Breast epithelium (tissue), 4 donors: ENCODE measurements at regions not wholly inside any gene's neighbourhood (a gene's known extent, or its start where the extent isn't known, plus 50 kb on each side); places are given as distances from the start of the nearest gene placed in this dataset.

Experiments
- DNase-seq, 2 donors: peaks; one replicate each; pipeline ENCODE4 v3.0.0-alpha.2; 2019; ENCODE audit warnings: low spot score in 2 of 2
- H3K27ac ChIP-seq, 2 donors: fragments of 200-600 bp; sonication (generic) in 1 of 2; one replicate each; pipeline ENCODE4 v1.5.1; 2016 to 2019; ENCODE audit warnings: mild to moderate bottlenecking in 1 of 2
- H3K27me3 ChIP-seq, 2 donors: fragments of 200-600 bp; sonication (generic) in 1 of 2; one replicate each; pipeline versions ENCODE4 v1.5.1 to v1.6.0; 2017 to 2019; ENCODE audit warnings: control low read depth in 1 of 2, mild to moderate bottlenecking in 1 of 2
- H3K36me3 ChIP-seq: fragments of 200-600 bp; one replicate; pipeline ENCODE4 v1.5.1; 2019
- H3K4me1 ChIP-seq, 2 donors: fragments of 200-600 bp; sonication (generic); one replicate each; pipeline ENCODE4 v1.5.1; 2016 to 2019; ENCODE audit warnings: control low read depth in 1 of 2
- H3K4me3 ChIP-seq, 3 donors: fragments of 200-600 bp; sonication (generic); 1 replicate in 2 of 3; 2 replicates in 1 of 3; pipeline ENCODE4 v1.5.1; 2016 to 2019; ENCODE audit warnings: mild to moderate bottlenecking in 3 of 3, moderate library complexity in 2 of 3
- H3K9me3 ChIP-seq, 2 donors: fragments of 200-600 bp; sonication (generic) in 1 of 2; one replicate each; pipeline ENCODE4 v1.5.1; 2016 to 2019; ENCODE audit warnings: control low read depth in 1 of 2
- POLR2A ChIP-seq: fragments of 450-650 bp; IDR thresholded peaks from one replicate; pipeline ENCODE4 v1.6.1; 2016; ENCODE audit warnings: antibody characterized with exemption, mild to moderate bottlenecking, moderate library complexity
- POLR2AphosphoS5 ChIP-seq, 3 donors: sonication (generic); formaldehyde crosslinking; IDR thresholded peaks; one replicate each; pipeline ENCODE4 v1.6.1; 2017; ENCODE audit warnings: antibody characterized with exemption in 3 of 3
- intact Hi-C: fragments of 100-400 bp; cut with DNase I; formaldehyde crosslinking; loops from one replicate; pipeline ENCODE4 v1.15.1; 2023; ENCODE audit warnings: low total_unique reads
- TF ChIP-seq, protein P1 (sequence below), 3 donors: fragments of 450-650 bp; IDR thresholded peaks; one replicate each; pipeline ENCODE4 v1.5.1; 2016 to 2017; ENCODE audit warnings: antibody characterized with exemption in 3 of 3, mild to moderate bottlenecking in 3 of 3, moderate library complexity in 3 of 3

DNA sequence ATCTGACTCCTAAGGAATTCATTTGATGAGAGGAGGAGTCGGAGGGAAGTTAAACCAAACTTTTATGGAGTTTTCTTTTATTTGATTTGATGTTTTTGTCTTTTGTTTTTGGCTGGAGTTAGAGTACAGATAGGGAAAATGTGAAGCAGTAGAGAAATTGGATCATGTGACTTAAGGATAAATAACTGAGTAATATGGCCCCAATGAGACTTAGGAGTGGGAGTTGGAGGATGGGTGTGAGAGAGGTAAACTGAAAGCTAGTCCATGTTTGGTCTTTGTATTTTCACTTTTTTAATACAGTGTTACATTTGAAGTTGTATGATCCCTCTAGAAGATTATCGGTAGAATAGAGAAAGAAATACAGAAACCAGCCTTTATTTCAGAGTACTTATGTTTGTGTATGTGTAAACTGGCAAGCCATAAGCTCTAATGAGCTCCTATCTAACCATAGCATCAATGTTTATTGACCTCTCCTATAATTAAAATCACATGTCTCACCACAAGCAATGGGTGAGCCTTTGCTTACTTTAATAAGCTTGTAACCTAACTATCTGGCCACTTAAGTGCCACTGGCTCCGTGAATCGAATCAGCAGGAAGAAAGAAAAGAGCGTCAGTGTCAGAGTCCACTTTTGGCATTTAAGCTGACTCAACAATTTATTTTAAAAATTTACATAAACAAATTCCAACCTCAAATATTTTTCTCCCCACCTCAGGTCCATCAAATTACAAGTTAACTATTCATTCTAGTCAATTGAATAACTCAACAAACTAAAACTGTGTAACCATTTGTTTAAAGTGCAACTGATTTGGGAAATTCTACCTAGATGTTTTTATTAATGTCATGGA is 113.8 kb downstream of the EPDR1 start:
- no peaks in the 10 kb centered on the region for H3K9me3 ChIP-seq
- no peak overlapping the region for H3K4me3 ChIP-seq
- no peaks in the 10 kb centered on the region for H3K36me3 ChIP-seq
- H3K27me3 ChIP-seq = no peaks in the 10 kb centered on the region
- intact Hi-C loops = no loop called here
- DNase-seq = no peak
- no peaks in the 10 kb centered on the region for H3K4me1 ChIP-seq
- TF ChIP-seq POLR2A = no peak
- TF ChIP-seq, protein P1, sequence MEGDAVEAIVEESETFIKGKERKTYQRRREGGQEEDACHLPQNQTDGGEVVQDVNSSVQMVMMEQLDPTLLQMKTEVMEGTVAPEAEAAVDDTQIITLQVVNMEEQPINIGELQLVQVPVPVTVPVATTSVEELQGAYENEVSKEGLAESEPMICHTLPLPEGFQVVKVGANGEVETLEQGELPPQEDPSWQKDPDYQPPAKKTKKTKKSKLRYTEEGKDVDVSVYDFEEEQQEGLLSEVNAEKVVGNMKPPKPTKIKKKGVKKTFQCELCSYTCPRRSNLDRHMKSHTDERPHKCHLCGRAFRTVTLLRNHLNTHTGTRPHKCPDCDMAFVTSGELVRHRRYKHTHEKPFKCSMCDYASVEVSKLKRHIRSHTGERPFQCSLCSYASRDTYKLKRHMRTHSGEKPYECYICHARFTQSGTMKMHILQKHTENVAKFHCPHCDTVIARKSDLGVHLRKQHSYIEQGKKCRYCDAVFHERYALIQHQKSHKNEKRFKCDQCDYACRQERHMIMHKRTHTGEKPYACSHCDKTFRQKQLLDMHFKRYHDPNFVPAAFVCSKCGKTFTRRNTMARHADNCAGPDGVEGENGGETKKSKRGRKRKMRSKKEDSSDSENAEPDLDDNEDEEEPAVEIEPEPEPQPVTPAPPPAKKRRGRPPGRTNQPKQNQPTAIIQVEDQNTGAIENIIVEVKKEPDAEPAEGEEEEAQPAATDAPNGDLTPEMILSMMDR (IDR thresholded peaks at IDR 0.05) = no peak
- no peak overlapping the region for H3K27ac ChIP-seq

GRCh38 chr7:38040831-38041230 is 120.4 kb downstream of the EPDR1 start:
- Histone ChIP-seq H3K4me1 (peaks cover 0 to 6% of the 10 kb centered on the region in 2 donors), H3K36me3 (no peaks in the 10 kb centered on the region), H3K4me3 (no peak overlapping the region), H3K9me3 (no peaks in the 10 kb centered on the region), H3K27me3 (no peaks in the 10 kb centered on the region), H3K27ac (no peak overlapping the region)
- TF ChIP-seq POLR2AphosphoS5 (IDR thresholded peaks at IDR 0.05) (no peak), POLR2A (no peak)
- TF ChIP-seq, protein P1 (IDR thresholded peaks at IDR 0.05) = no peak
- DNase-seq = no peak
- intact Hi-C loops = no loop called here

- H3K27ac ChIP-seq = no peak overlapping the region
- intact Hi-C loops = no loop called here
- H3K9me3 ChIP-seq = peaks cover 8 to 20% of the 10 kb centered on the region in 2 donors
- H3K27me3 ChIP-seq = no peaks in the 10 kb centered on the region
- no peaks in the 10 kb centered on the region for H3K36me3 ChIP-seq
- DNase-seq = no peak
- no peaks in the 10 kb centered on the region for H3K4me1 ChIP-seq
- H3K4me3 ChIP-seq = no peak overlapping the region
- TF ChIP-seq POLR2A (no peak), POLR2AphosphoS5 (IDR thresholded peaks at IDR 0.05) (no peak)
- TF ChIP-seq, protein P1 (IDR thresholded peaks at IDR 0.05) = no peak
Measured at GRCh38 chr7:38049679-38050078, 128.4 kb upstream of the STARD3NL start.

DNA sequence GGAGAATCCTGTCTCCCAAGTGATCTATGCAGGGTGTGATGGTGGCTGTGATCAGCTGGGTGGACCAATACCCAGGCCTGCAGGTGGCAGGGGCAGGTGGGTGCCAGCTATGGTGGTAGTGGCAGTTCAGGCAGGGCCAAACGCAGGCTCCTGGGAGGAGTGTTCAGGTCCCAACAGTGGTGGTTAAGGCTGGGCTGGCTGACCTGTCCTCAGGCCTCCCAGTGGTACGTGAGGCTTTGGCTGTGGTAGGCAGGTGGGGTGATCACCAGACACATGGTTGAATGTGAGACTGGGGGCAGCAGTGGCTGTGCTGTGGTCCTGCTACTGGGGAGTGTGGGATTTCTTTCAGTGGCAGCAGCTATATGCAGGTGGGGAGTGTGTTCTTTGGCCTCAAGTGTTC is 126.7 kb upstream of the STARD3NL start:
- peaks cover 8 to 20% of the 10 kb centered on the region in 2 donors for H3K9me3 ChIP-seq
- TF ChIP-seq POLR2AphosphoS5 (IDR thresholded peaks at IDR 0.05) (no peak), POLR2A (no peak)
- TF ChIP-seq, protein P1 (IDR thresholded peaks at IDR 0.05) = no peak
- no peaks in the 10 kb centered on the region for H3K36me3 ChIP-seq
- no peak overlapping the region for H3K4me3 ChIP-seq
- H3K27me3 ChIP-seq = no peaks in the 10 kb centered on the region
- intact Hi-C loops = no loop called here
- H3K27ac ChIP-seq = no peak overlapping the region
- DNase-seq = no peak
- H3K4me1 ChIP-seq = no peaks in the 10 kb centered on the region

DNA sequence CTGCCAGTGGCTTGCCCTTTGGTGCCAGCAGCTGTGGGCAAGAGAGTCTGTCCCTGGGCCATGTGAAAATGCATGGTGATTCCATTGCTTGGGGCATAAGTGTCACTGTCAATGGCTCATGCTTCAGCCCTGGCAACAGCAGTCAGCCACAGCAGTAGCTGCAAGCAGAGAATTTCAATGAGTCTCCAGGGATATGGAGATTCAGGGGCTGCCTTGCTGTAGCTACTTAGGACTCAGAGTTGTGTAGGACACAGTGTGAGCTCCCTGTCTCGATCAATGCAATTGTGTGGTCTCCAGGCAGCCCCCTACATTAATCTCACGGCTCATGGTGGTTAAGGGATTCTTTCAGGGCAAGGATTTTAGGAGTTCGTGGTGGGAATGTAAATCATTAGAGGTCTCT is 126.3 kb upstream of the STARD3NL start:
- Histone ChIP-seq H3K27ac (no peak overlapping the region), H3K4me3 (no peak overlapping the region), H3K4me1 (no peaks in the 10 kb centered on the region), H3K27me3 (no peaks in the 10 kb centered on the region), H3K9me3 (peaks cover 8 to 20% of the 10 kb centered on the region in 2 donors), H3K36me3 (no peaks in the 10 kb centered on the region)
- intact Hi-C loops = no loop called here
- TF ChIP-seq POLR2AphosphoS5 (IDR thresholded peaks at IDR 0.05) (no peak), POLR2A (no peak)
- TF ChIP-seq, protein P1 (IDR thresholded peaks at IDR 0.05) = no peak
- DNase-seq = no peak
